ENCODE measurements at regions not wholly inside any gene's neighbourhood (a gene's known extent, or its start where the extent isn't known, plus 50 kb on each side); places are given as distances from the start of the nearest gene placed in this dataset.

DNA sequence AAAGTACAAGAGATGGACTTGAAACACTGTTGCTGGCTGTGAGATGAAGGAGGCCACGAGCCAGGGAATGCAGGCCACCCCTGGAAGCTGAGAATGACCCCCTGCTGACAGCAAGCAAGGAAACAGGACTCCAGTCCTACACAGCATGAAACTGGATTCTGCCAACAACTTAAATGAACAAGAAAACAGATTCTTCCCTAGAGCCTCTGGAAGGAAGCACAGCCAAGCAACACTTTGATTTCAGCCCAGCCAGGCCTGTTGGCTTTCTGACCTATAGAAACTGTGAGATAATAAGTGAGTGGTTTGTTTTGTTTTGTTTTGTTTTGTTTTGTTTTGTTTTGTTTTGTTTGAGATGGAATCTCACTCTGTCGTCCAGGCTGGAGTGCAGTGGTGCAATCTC, 105.3 kb upstream of the CACNA1A start:
- TF ChIP-seq, protein P1, sequence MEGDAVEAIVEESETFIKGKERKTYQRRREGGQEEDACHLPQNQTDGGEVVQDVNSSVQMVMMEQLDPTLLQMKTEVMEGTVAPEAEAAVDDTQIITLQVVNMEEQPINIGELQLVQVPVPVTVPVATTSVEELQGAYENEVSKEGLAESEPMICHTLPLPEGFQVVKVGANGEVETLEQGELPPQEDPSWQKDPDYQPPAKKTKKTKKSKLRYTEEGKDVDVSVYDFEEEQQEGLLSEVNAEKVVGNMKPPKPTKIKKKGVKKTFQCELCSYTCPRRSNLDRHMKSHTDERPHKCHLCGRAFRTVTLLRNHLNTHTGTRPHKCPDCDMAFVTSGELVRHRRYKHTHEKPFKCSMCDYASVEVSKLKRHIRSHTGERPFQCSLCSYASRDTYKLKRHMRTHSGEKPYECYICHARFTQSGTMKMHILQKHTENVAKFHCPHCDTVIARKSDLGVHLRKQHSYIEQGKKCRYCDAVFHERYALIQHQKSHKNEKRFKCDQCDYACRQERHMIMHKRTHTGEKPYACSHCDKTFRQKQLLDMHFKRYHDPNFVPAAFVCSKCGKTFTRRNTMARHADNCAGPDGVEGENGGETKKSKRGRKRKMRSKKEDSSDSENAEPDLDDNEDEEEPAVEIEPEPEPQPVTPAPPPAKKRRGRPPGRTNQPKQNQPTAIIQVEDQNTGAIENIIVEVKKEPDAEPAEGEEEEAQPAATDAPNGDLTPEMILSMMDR (IDR thresholded peaks at IDR 0.05), result no peak
- no peak for TF ChIP-seq POLR2A (IDR thresholded peaks at IDR 0.05)
